ENCODE measurements at regions not wholly inside any gene's neighbourhood (a gene's known extent, or its start where the extent isn't known, plus 50 kb on each side); places are given as distances from the start of the nearest gene placed in this dataset.
A peak's percentile ranks its signal among the peaks of the same experiment; 100 is the strongest.

- intact Hi-C loops (cut with DNase I; ENCODE audit: low total_unique reads): no loop called here
- TF ChIP-seq CTCF (IDR thresholded peaks at IDR 0.05): no peak
- no peak for TF ChIP-seq POLR2A (IDR thresholded peaks at IDR 0.05)
- 89 to 96% methylated on average over 3 of the region's 3 CpGs for WGBS, 2 donors
These were observed 563.5 kb upstream of the NRSN1 start for GRCh38 chr6:23562554-23562953.

GRCh38 chr6:23563323-23563722 lies 562.7 kb upstream of the NRSN1 start:
- WGBS, 2 donors: 85 to 87% methylated on average over 3 of the region's 3 CpGs
- intact Hi-C loops (cut with DNase I; ENCODE audit: low total_unique reads): no loop called here
- no peak overlapping the region for H3K4me3 ChIP-seq (ENCODE audit: low read depth, poor library complexity, severe bottlenecking)
- TF ChIP-seq POLR2A (IDR thresholded peaks at IDR 0.05) (no peak), CTCF (IDR thresholded peaks at IDR 0.05) (no peak)
- DNase-seq (ENCODE audit: low spot score in 2 of 2): no peak

More at GRCh38 chr6:23562554-23562953, 563.5 kb upstream of the NRSN1 start:
- no peak for DNase-seq (ENCODE audit: low spot score in 2 of 2)
- H3K4me3 ChIP-seq (ENCODE audit: low read depth, poor library complexity, severe bottlenecking): no peak overlapping the region

- DNase-seq (ENCODE audit: low spot score in 2 of 2): no peak
- TF ChIP-seq POLR2A (IDR thresholded peaks at IDR 0.05) (no peak), CTCF (IDR thresholded peaks at IDR 0.05) (no peak)
- H3K4me3 ChIP-seq (ENCODE audit: low read depth, poor library complexity, severe bottlenecking): no peak overlapping the region
- intact Hi-C loops (cut with DNase I; ENCODE audit: low total_unique reads): no loop called here
- 84 to 85% methylated on average over 4 of the region's 4 CpGs for WGBS, 2 donors
These were observed 559.6 kb upstream of the NRSN1 start for GRCh38 chr6:23566418-23566817.

- TF ChIP-seq CTCF (IDR thresholded peaks at IDR 0.05) (no peak), POLR2A (IDR thresholded peaks at IDR 0.05) (no peak)
- H3K4me3 ChIP-seq (ENCODE audit: low read depth, poor library complexity, severe bottlenecking): no peak overlapping the region
- WGBS, 2 donors: 61 to 73% methylated on average over 1 of the region's 1 CpG
- intact Hi-C loops (cut with DNase I; ENCODE audit: low total_unique reads): no loop called here
- DNase-seq (ENCODE audit: low spot score in 2 of 2): no peak
These were observed 557.7 kb upstream of the NRSN1 start for GRCh38 chr6:23568292-23568691.

- peak in 1 of 2 donors; percentile 15 for DNase-seq (ENCODE audit: low spot score in 2 of 2)
- intact Hi-C loops (cut with DNase I; ENCODE audit: low total_unique reads): no loop called here
- H3K4me3 ChIP-seq (ENCODE audit: low read depth, poor library complexity, severe bottlenecking): no peak overlapping the region
- TF ChIP-seq CTCF (IDR thresholded peaks at IDR 0.05) (no peak), POLR2A (IDR thresholded peaks at IDR 0.05) (no peak)
- 41 to 43% methylated on average over 5 of the region's 5 CpGs for WGBS, 2 donors
These were observed 541.8 kb upstream of the NRSN1 start for GRCh38 chr6:23584134-23584763.

GRCh38 chr6:23587582-23587981 lies 538.4 kb upstream of the NRSN1 start:
- WGBS, 2 donors: 21 to 44% methylated on average over 1 of the region's 1 CpG
- intact Hi-C loops (cut with DNase I; ENCODE audit: low total_unique reads): no loop called here
- no peak for DNase-seq (ENCODE audit: low spot score in 2 of 2)
- no peak for TF ChIP-seq CTCF (IDR thresholded peaks at IDR 0.05)
- TF ChIP-seq POLR2A (IDR thresholded peaks at IDR 0.05): no peak
- no peak overlapping the region for H3K4me3 ChIP-seq (ENCODE audit: low read depth, poor library complexity, severe bottlenecking)
